ENCODE measurements at regions not wholly inside any gene's neighbourhood (a gene's known extent, or its start where the extent isn't known, plus 50 kb on each side); places are given as distances from the start of the nearest gene placed in this dataset.
"Not testable (repeated sequence)": the region's sequence is repeated elsewhere in the genome, so short reads cannot be mapped to it uniquely, and the experiment has no call there.

- DNase-seq, result no peak
These were observed 113.0 kb upstream of the AADAT start for GRCh38 chr4:170202721-170203120.

- no peak for DNase-seq
These were observed 109.0 kb upstream of the AADAT start for GRCh38 chr4:170198747-170199146.

GRCh38 chr4:170194794-170195193 is 105.0 kb upstream of the AADAT start:
- not testable (repeated sequence) for DNase-seq

GRCh38 chr4:170193496-170193895 is 103.7 kb upstream of the AADAT start:
- DNase-seq, result no peak

- no peak for DNase-seq
These were observed 100.5 kb upstream of the AADAT start for GRCh38 chr4:170190265-170190664.

GRCh38 chr4:170170861-170171260 is 81.1 kb upstream of the AADAT start:
- DNase-seq, result no peak

- no peak for DNase-seq
These were observed 79.9 kb upstream of the AADAT start for GRCh38 chr4:170169699-170170098.

GRCh38 chr4:170167678-170168077 is 77.9 kb upstream of the AADAT start:
- DNase-seq, result no peak

- not testable (repeated sequence) for DNase-seq
These were observed 76.4 kb upstream of the AADAT start for GRCh38 chr4:170166193-170166592.

GRCh38 chr4:170162416-170162815 is 72.7 kb upstream of the AADAT start:
- no peak for DNase-seq

- no peak for DNase-seq
These were observed 67.9 kb upstream of the AADAT start for GRCh38 chr4:170157670-170158069.

GRCh38 chr4:170145120-170145519 is 55.4 kb upstream of the AADAT start:
- DNase-seq, result no peak

- no peak for DNase-seq
These were observed 50.0 kb upstream of the AADAT start for GRCh38 chr4:170139764-170140163.
